HG02938 (cell line): ENCODE measurements at regions not wholly inside any gene's neighbourhood (a gene's known extent, or its start where the extent isn't known, plus 50 kb on each side); places are given as distances from the start of the nearest gene placed in this dataset.

Experiments used
- ATAC-seq: cut with Tn5 transposase; IDR thresholded peaks from one replicate; pipeline ENCODE4 v1.9.1; 2021; ENCODE audit warnings: mild to moderate bottlenecking, moderate library complexity; ENCODE audit not compliant: unreplicated experiment

- ATAC-seq: no peak
Measured at GRCh38 chr4:81639248-81639647, 167.5 kb upstream of the RASGEF1B start.

DNA sequence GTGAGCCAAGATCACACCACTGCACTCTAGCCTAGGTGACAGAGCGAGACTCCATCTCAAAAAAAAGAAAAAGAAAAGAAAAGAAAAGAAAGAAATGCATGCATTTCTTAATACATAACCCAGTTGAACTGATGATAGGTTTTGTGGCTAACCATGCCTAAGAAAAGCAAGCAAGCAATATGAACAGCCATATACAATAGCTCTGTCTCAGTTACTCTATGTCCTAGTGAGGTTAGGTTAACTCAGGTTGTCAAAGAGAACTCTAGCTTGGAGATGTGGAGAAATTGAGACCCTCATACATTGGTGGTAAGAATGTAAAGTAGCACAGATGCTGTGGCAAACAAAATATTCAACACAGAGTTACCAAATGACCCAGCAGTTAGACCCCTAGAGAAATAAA is 167.0 kb upstream of the RASGEF1B start:
- ATAC-seq: no peak

DNA sequence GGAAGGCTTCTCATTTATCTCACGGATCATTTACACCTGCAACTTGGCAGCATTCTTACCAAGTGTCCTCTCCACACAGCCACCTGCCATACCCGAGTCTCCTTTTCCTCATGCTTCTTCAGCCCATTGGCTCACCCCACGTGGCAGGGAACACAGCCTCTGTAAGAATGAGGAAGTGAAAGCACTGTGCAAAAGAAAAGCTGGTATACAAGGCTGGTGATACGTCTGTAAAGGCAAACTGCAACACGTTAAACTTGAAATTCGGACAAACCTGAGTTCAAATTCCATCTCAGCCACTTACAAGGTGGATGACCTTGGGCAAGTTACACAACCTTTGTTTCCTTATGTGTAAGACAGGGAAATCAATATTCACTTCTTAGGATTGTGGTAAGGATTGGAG is 164.0 kb upstream of the RASGEF1B start:
- ATAC-seq: peak; percentile 62

DNA sequence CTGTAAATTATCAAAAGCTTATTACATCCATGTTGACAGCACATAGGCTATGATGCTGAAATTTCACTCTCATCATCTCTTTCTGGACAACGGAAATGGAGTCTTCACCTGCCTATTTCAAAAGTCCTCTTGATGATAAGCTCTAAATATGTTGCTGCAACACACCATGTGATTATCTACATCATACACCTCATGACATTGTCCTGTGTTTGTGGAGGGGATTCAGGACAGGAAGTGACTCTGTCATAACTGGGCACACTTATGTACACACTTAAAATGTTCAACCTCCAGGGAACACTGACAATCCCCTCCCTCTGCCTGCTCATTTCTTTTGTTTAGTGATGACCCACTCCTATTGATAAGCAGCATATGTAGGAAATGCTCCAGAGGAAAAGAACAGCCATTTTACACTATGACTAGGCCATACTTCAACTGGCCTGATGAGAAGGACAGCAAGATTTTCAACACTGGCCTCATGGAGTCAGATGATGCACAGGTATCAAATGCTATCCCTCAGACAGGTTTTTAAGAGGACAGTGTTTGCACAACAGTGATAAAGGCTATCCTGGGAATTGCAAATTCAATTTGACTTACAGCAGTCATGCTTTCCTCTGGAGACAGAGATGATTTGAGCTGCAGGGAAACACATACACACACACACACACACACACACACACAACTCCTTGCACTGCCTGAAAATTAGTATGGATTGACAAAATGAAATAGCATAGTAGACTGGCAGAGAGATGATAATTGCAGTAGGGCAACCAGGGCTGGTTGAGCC is 163.3 kb upstream of the RASGEF1B start:
- ATAC-seq: no peak

GRCh38 chr4:81634165-81634564 is 162.5 kb upstream of the RASGEF1B start:
- ATAC-seq: no peak

DNA sequence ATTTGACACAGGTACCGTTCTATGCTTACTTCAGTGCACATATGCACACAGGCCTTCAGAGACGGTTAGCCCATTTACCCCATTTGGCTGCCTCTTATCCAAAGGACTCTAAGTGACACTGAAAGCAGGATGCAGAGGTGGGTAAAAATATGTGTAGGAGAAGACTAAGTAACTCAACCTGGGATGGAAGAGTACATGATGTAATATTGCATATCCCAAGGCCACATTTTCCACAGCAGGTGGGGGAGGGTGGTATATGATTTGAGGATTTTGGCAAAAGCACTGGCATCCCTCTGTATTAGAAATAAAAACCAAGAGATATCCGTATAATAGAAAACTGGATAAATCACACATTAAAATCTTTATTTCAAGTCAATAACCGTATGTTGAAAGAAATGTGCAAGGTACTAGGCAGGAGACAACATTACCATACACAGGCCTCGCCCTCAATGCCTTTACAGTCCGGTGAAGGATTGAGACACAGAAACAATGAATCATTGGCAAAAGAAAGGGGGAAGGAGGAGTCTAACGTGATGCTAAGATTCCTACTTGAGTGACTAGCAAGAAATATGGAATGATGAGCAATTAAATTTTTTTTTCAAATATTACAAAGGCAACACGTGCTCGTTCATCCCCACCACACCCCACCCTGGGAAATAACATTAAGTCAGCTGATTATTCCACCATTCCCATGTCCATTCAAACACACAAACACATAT is 161.0 kb upstream of the RASGEF1B start:
- no peak for ATAC-seq

DNA sequence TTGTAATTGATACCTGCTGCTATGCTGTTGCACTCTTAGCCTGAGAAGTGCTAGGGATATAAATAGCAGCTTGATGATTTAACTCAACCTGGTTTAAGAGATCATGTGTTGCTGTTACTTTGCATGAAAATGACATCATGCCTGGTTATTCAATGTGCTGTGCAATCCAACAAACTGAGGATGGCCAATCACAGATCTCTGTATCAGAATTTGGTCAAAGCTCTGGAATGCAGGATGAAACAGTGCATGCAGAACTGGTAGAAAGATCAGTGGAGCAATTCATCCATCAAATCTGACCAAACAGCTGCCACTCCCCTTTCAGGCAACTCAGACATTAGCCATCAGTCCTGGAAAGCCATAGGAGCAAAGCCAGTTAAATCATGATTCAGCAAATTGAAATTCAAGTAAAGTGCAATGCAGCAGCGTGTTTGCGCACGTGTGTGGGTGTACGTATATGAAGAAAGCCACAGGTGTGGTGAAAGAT is 160.3 kb upstream of the RASGEF1B start:
- peak; percentile 66 for ATAC-seq

GRCh38 chr4:81629366-81629765 is 157.7 kb upstream of the RASGEF1B start:
- no peak for ATAC-seq

DNA sequence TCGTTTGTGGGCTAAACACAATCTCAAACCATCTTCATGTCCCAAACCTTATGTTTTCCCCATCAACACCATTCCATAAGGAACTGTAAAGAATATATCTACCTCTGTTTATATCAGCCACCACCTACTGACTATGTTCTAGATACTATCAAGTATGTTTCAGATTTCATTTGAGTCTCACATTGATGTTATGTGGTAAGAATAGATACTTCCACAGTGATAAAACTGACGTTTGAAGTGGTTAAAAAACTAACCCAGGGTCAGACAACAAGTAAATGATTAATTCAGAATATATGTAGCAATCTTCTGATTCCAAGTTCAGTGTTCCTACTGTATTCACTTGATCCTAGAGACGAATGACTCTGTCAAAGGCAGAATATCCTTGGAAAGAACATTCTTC is 156.8 kb upstream of the RASGEF1B start:
- peak; percentile 65 for ATAC-seq

GRCh38 chr4:81627590-81627989 is 155.9 kb upstream of the RASGEF1B start:
- no peak for ATAC-seq

DNA sequence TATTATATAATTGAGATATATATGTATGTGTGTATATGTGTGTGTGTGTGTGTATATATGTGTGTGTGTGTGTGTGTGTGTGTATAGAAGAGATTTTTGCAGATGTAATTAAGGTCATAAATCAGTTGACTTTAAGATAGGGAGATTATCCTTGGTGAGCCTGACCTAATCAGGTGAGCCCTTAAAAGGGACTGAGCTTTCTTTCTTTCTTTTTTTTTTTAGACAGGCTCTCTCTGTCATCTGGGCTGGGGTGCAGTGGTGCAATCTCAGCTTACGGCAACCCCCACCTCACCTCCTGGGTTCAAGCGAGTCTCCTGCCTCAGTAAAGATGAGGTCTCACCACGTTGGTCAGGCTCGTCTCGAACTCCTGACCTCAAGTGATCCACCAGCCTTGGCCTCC is 155.1 kb upstream of the RASGEF1B start:
- ATAC-seq: no peak

- ATAC-seq: no peak
Measured at GRCh38 chr4:81625422-81626417, 154.0 kb upstream of the RASGEF1B start.

- ATAC-seq: no peak
Measured at GRCh38 chr4:81623434-81623833, 151.7 kb upstream of the RASGEF1B start.

- ATAC-seq: no peak
Measured at GRCh38 chr4:81622474-81623184, 150.9 kb upstream of the RASGEF1B start.

- no peak for ATAC-seq
Measured at GRCh38 chr4:81622028-81622427, 150.3 kb upstream of the RASGEF1B start.

GRCh38 chr4:81621490-81621889 is 149.8 kb upstream of the RASGEF1B start:
- ATAC-seq: no peak

- ATAC-seq: no peak
Measured at GRCh38 chr4:81620442-81620841, 148.7 kb upstream of the RASGEF1B start.

DNA sequence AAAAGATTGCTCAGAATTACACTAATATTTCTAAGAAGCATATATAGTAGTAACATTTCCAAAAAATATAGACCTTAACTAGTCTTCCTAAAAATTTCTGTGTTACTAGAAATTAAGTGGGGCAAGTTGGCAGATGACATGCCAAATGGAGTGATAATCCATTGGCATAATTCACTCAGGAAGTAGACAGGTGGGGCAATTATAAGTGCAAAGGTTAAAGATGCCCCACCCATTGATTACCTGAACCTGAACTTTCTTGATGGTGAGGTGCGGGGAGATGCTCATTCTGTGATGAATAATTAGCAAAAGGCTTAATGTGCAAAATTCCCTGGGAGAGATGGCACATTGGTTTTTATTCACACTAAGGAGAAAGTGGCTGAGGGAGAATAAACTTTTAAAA is 145.8 kb upstream of the RASGEF1B start:
- ATAC-seq: no peak

GRCh38 chr4:81611221-81611620 is 139.5 kb upstream of the RASGEF1B start:
- ATAC-seq: no peak

GRCh38 chr4:81609844-81610243 is 138.1 kb upstream of the RASGEF1B start:
- no peak for ATAC-seq
